K562 (cell line): ENCODE measurements at regions not wholly inside any gene's neighbourhood (a gene's known extent, or its start where the extent isn't known, plus 50 kb on each side); places are given as distances from the start of the nearest gene placed in this dataset.

Experiments used
- ATAC-seq: fragments of 200-7000 bp; cut with Tn5 transposase; 3 replicates; pipeline ENCODE4 v1.9.1; 2020; ENCODE audit warnings: moderate library complexity
- BruUV-seq: library from RNA; stranded (reverse); fragments of 400-500 nt; replicated peaks from 2 replicates; lab custom pipeline; 2021; lab: Mats Ljungman, UMichigan
- CTCF ChIA-PET: fragments of 300-600 bp; formaldehyde crosslinking; extraction: SDS; loops from one replicate; lab custom pipeline; 2021; ENCODE audit warnings: low intra/inter-chr PET ratio; lab: Yijun Ruan, JAX
- POLR2A ChIA-PET: fragments of 300-600, 350-650 bp; sonication (Branson Sonifier 250); formaldehyde crosslinking; extraction: SDS; loops from one replicate; lab custom pipeline; 2021; ENCODE audit warnings: antibody characterized with exemption, inconsistent platforms; lab: Yijun Ruan, JAX
- DNase-seq, 4 experiments: peaks; one replicate each; pipeline versions ENCODE4 v3.0.0 to v3.0.0-alpha.2; 2011 to 2018; ENCODE audit warnings: low spot score in 3 of 4, mixed read lengths in 3 of 4; ENCODE audit errors: extremely low read depth in 1 of 4
- FAIRE-seq: peaks from 2 replicates; lab custom pipeline; 2011; peaks lifted over from hg19 to GRCh38; lab: Jason Lieb, UNC
- H2AFZ ChIP-seq: 2 replicates; pipeline ENCODE4 v1.6.0; 2011; ENCODE audit warnings: low read depth, low read length, control low read depth, inconsistent platforms
- H3K27ac ChIP-seq: fragments of 200-600 bp; 3 replicates; pipeline ENCODE4 v1.8.0; 2011; ENCODE audit warnings: low read depth, mild to moderate bottlenecking, control low read depth, inconsistent platforms, low read length, moderate library complexity, mixed read lengths; ENCODE audit errors: extremely low read depth
- H3K27me3 ChIP-seq, 2 experiments: fragments of 300-600 bp in 1 of 2; 2 replicates in 1 of 2; 3 replicates in 1 of 2; pipeline versions ENCODE4 v1.6.0 to v1.8.0; 2011; ENCODE audit warnings: inconsistent platforms in 2 of 2, low read length in 2 of 2, mild to moderate bottlenecking in 1 of 2, mixed read lengths in 1 of 2, moderate library complexity in 1 of 2; ENCODE audit not compliant: control insufficient read depth in 2 of 2, insufficient read depth in 2 of 2
- H3K36me3 ChIP-seq: fragments of 300-600 bp; 3 replicates; pipeline ENCODE4 v1.8.0; 2011; ENCODE audit warnings: mild to moderate bottlenecking, low read length, inconsistent platforms; ENCODE audit not compliant: control insufficient read depth, insufficient read depth
- H3K4me1 ChIP-seq, 2 experiments: fragments of 200-600 bp in 1 of 2; replicated peaks in 1 of 2; 2 replicates in 1 of 2; 3 replicates in 1 of 2; pipeline versions ENCODE4 v1.5.1 to v1.8.0; 2011; ENCODE audit warnings: inconsistent platforms in 2 of 2, low read length in 2 of 2, mild to moderate bottlenecking in 1 of 2, mixed read lengths in 1 of 2, moderate library complexity in 1 of 2; ENCODE audit not compliant: control insufficient read depth in 2 of 2, insufficient read depth in 2 of 2
- H3K4me2 ChIP-seq: 2 replicates; pipeline ENCODE4 v1.6.1; 2011; ENCODE audit warnings: low read length, control low read depth, inconsistent platforms, mixed read lengths; ENCODE audit not compliant: insufficient read depth
- H3K4me3 ChIP-seq: fragments of 200-600 bp; sonication (generic), shearing (Covaris generic); 2 replicates; pipeline ENCODE4 v1.5.1; 2016; ENCODE audit warnings: control low read depth, inconsistent platforms
- H3K79me2 ChIP-seq: fragments of 200-600 bp; 3 replicates; pipeline ENCODE4 v1.8.0; 2011; ENCODE audit warnings: low read length, inconsistent platforms; ENCODE audit not compliant: control insufficient read depth, insufficient read depth
- H3K9ac ChIP-seq, 2 experiments: 2 replicates each; pipeline versions ENCODE4 v1.6.0 to v1.6.1; 2011; ENCODE audit warnings: low read depth in 2 of 2, low read length in 2 of 2, control low read depth in 1 of 2, inconsistent platforms in 1 of 2, mild to moderate bottlenecking in 1 of 2, mixed read lengths in 1 of 2; ENCODE audit not compliant: insufficient read depth in 1 of 2
- H3K9me1 ChIP-seq: one replicate; pipeline ENCODE4 v1.6.0; 2011; ENCODE audit warnings: inconsistent platforms, mild to moderate bottlenecking, low read length, moderate library complexity; ENCODE audit not compliant: control insufficient read depth, insufficient read depth
- H3K9me3 ChIP-seq: replicated peaks from 2 replicates; pipeline ENCODE4 v1.5.1; 2011; ENCODE audit warnings: low read depth, low read length, inconsistent platforms; ENCODE audit not compliant: control insufficient read depth, insufficient read depth
- H4K20me1 ChIP-seq: replicated peaks from 2 replicates; pipeline ENCODE4 v1.6.1; 2011; ENCODE audit warnings: low read length, inconsistent platforms, mixed read lengths; ENCODE audit not compliant: control insufficient read depth, insufficient read depth
- CBFA2T2 ChIP-seq: fragments of 450-650 bp; conservative IDR thresholded peaks from 2 replicates; pipeline ENCODE4 v1.6.1; 2017; ENCODE audit warnings: mild to moderate bottlenecking
- EGR1 ChIP-seq: fragments of 450-650 bp; conservative IDR thresholded peaks from 2 replicates; pipeline ENCODE4 v1.6.1; 2017; ENCODE audit warnings: mild to moderate bottlenecking
- EHMT2 ChIP-seq: fragments of 450-650 bp; IDR thresholded peaks from 2 replicates; pipeline ENCODE4 v1.6.1; 2018; ENCODE audit warnings: antibody characterized with exemption
- EP400 ChIP-seq: fragments of 450-650 bp; IDR thresholded peaks from 2 replicates; pipeline ENCODE4 v1.6.1; 2017; ENCODE audit warnings: antibody characterized with exemption, mild to moderate bottlenecking, moderate library complexity
- HMG20A ChIP-seq: fragments of 450-650 bp; formaldehyde crosslinking; conservative IDR thresholded peaks from 2 replicates; pipeline ENCODE4 v1.4.0; 2020; ENCODE audit warnings: mild to moderate bottlenecking, mixed read lengths
- HNRNPK ChIP-seq: fragments of 200-400 bp; formaldehyde crosslinking; IDR thresholded peaks from one replicate; pipeline ENCODE4 v1.6.1; 2018; ENCODE audit warnings: mild to moderate bottlenecking, low read depth, low read length; ENCODE audit not compliant: poor library complexity, severe bottlenecking
- KLF10 ChIP-seq: fragments of 250-450 bp; sonication (Bioruptor Pico); IDR thresholded peaks from 2 replicates; pipeline ENCODE4 v1.6.1; 2021; ENCODE audit warnings: matching md5 sums
- MAZ ChIP-seq, 2 experiments: fragments of 450-650 bp in 1 of 2; sonication (generic) in 1 of 2; formaldehyde crosslinking; IDR thresholded peaks in 1 of 2; conservative IDR thresholded peaks in 1 of 2; 2 replicates each; pipeline versions ENCODE4 v1.4.0 to v1.5.0; 2020; ENCODE audit warnings: mild to moderate bottlenecking in 1 of 2, missing genetic modification reagents in 1 of 2
- NELFE ChIP-seq: IDR thresholded peaks from 2 replicates; pipeline ENCODE4 v1.6.1; 2011; ENCODE audit warnings: mild to moderate bottlenecking; ENCODE audit not compliant: insufficient read depth, insufficient read length
- NRF1 ChIP-seq, 2 experiments: fragments of 450-650 bp; IDR thresholded peaks in 1 of 2; conservative IDR thresholded peaks in 1 of 2; 2 replicates each; pipeline ENCODE4 v1.6.1; 2014; ENCODE audit warnings: mild to moderate bottlenecking in 2 of 2
- PHF20 ChIP-seq: fragments of 450-650 bp; IDR thresholded peaks from 2 replicates; pipeline ENCODE4 v1.6.1; 2018; ENCODE audit not compliant: partially characterized antibody
- SMAD2 ChIP-seq: fragments of 150-350 bp; IDR thresholded peaks from 2 replicates; pipeline ENCODE4 v1.6.1; 2014; ENCODE audit warnings: low read depth, mild to moderate bottlenecking, low read length
- SMARCA5 ChIP-seq: fragments of 450-650 bp; IDR thresholded peaks from 2 replicates; pipeline ENCODE4 v1.6.1; 2016
- TEAD1 ChIP-seq, 2 experiments: fragments of 450-650 bp in 1 of 2; sonication (generic) in 1 of 2; formaldehyde crosslinking; IDR thresholded peaks; 2 replicates each; pipeline versions ENCODE4 v1.4.0 to v1.8.0; 2020 to 2022; ENCODE audit warnings: mild to moderate bottlenecking in 2 of 2, missing genetic modification reagents in 1 of 2
- TOE1 ChIP-seq, 2 experiments: fragments of 450-650 bp in 1 of 2; sonication (generic) in 1 of 2; formaldehyde crosslinking in 1 of 2; IDR thresholded peaks; 2 replicates each; pipeline versions ENCODE4 v1.7.1 to v1.8.0; 2016 to 2022; ENCODE audit warnings: borderline replicate concordance in 2 of 2, mild to moderate bottlenecking in 2 of 2, antibody characterized with exemption in 1 of 2, inconsistent platforms in 1 of 2, low read depth in 1 of 2, missing genetic modification reagents in 1 of 2, moderate library complexity in 1 of 2
- WGBS: fragments of 100-300 bp; shearing (Covaris generic); methylation state at CpG from one replicate; pipeline ENCODE4 v1.1.6; 2016; ENCODE audit warnings: low coverage, mixed read lengths; ENCODE audit not compliant: insufficient coverage; ENCODE audit errors: missing lambda C conversion rate; 5-methylcytosine and 5-hydroxymethylcytosine counted together
- in situ Hi-C: fragments of 300-500 bp; cut with MboI; formaldehyde crosslinking; loops from 4 replicates; pipeline ENCODE4 v1.15.0; 2018; ENCODE audit warnings: inconsistent platforms, mixed read lengths
- intact Hi-C: fragments of 100-400 bp; cut with micrococcal nuclease; formaldehyde crosslinking; loops from 2 replicates; pipeline ENCODE4 v1.14.2; 2022
- TF ChIP-seq, protein P1 (sequence below): sonication (generic); formaldehyde crosslinking; IDR thresholded peaks from 2 replicates; pipeline ENCODE4 v1.8.1; 2023; ENCODE audit warnings: mild to moderate bottlenecking, missing genetic modification reagents, moderate library complexity

GRCh38 chr13:71291842-71292146, 575.2 kb downstream of the DACH1 start:
- intact Hi-C loops (no loop called here), in situ Hi-C loops (no loop called here)
- H3K27me3 ChIP-seq: no peaks in the 10 kb centered on the region
- FAIRE-seq (no peak), ATAC-seq (no peak)
- no peaks in the 10 kb centered on the region for H3K79me2 ChIP-seq
- WGBS: 25% methylated on average over 4 of the region's 4 CpGs
- no TSS peak for BruUV-seq
- H4K20me1 ChIP-seq: no peaks in the 10 kb centered on the region
- no peaks in the 10 kb centered on the region for H3K9me3 ChIP-seq
- POLR2A ChIA-PET: no interaction called here
- H3K4me3 ChIP-seq: no peak overlapping the region
- H3K4me1 ChIP-seq: no peaks in the 10 kb centered on the region
- H3K9me1 ChIP-seq: no peaks in the 10 kb centered on the region
- no peak for TF ChIP-seq TEAD1 (CRISPR knock-in tag; IDR thresholded peaks at IDR 0.05)
- TF ChIP-seq HMG20A: no peak
- no peak for TF ChIP-seq HNRNPK
- no peak for TF ChIP-seq EGR1
- no peak for TF ChIP-seq MAZ (CRISPR knock-in tag; conservative IDR thresholded peaks at IDR 0.05 in 1 of 2, IDR thresholded peaks at IDR 0.05 in 1 of 2)
- no peak for TF ChIP-seq SMAD2
- TF ChIP-seq TOE1 (IDR thresholded peaks at IDR 0.05; ENCODE audit: borderline replicate concordance): no peak
- no peak for TF ChIP-seq TOE1 (CRISPR knock-in tag; IDR thresholded peaks at IDR 0.05; ENCODE audit: borderline replicate concordance, low read depth)
- TF ChIP-seq EP400: no peak
- TF ChIP-seq CBFA2T2: no peak
- TF ChIP-seq EHMT2: no peak
- TF ChIP-seq KLF10 (CRISPR knock-in tag): no peak
- TF ChIP-seq NELFE: no peak
- TF ChIP-seq, protein P1, sequence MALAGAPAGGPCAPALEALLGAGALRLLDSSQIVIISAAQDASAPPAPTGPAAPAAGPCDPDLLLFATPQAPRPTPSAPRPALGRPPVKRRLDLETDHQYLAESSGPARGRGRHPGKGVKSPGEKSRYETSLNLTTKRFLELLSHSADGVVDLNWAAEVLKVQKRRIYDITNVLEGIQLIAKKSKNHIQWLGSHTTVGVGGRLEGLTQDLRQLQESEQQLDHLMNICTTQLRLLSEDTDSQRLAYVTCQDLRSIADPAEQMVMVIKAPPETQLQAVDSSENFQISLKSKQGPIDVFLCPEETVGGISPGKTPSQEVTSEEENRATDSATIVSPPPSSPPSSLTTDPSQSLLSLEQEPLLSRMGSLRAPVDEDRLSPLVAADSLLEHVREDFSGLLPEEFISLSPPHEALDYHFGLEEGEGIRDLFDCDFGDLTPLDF (CRISPR knock-in tag): no peak
- TF ChIP-seq PHF20: no peak
- TF ChIP-seq NRF1 (conservative IDR thresholded peaks at IDR 0.05 in 1 of 2, IDR thresholded peaks at IDR 0.05 in 1 of 2): no peak
- TF ChIP-seq SMARCA5: no peak
- TF ChIP-seq, all 486 proteins: peak for 0
- H3K36me3 ChIP-seq: no peaks in the 10 kb centered on the region
- H3K27ac ChIP-seq: no peak overlapping the region
- no peak overlapping the region for H2AFZ ChIP-seq
- no peak overlapping the region for H3K4me2 ChIP-seq
- no peak for DNase-seq
- CTCF ChIA-PET: no interaction called here
- no peak overlapping the region for H3K9ac ChIP-seq
